ENCODE measurements at regions not wholly inside any gene's neighbourhood (a gene's known extent, or its start where the extent isn't known, plus 50 kb on each side); places are given as distances from the start of the nearest gene placed in this dataset.

GRCh38 chr14:71474301-71475265 is 457.6 kb upstream of the RGS6 start:
- peak; percentile 79 for DNase-seq

GRCh38 chr14:71475916-71476315 is 456.3 kb upstream of the RGS6 start:
- no peak for DNase-seq

- no peak for DNase-seq
Observed at GRCh38 chr14:71478542-71478941, 453.7 kb upstream of the RGS6 start.

- no peak for DNase-seq
Observed at GRCh38 chr14:71481021-71481654, 451.1 kb upstream of the RGS6 start.

GRCh38 chr14:71482671-71483070 is 449.6 kb upstream of the RGS6 start:
- no peak for DNase-seq

GRCh38 chr14:71483154-71483553 is 449.1 kb upstream of the RGS6 start:
- DNase-seq = no peak

- DNase-seq = no peak
Observed at GRCh38 chr14:71485833-71486232, 446.4 kb upstream of the RGS6 start.

- DNase-seq = no peak
Observed at GRCh38 chr14:71486279-71486678, 445.9 kb upstream of the RGS6 start.

GRCh38 chr14:71487449-71487848 is 444.8 kb upstream of the RGS6 start:
- no peak for DNase-seq

GRCh38 chr14:71487941-71488340 is 444.3 kb upstream of the RGS6 start:
- DNase-seq = no peak

- DNase-seq = no peak
Observed at GRCh38 chr14:71488703-71489191, 443.5 kb upstream of the RGS6 start.

- DNase-seq = no peak
Observed at GRCh38 chr14:71489742-71490141, 442.5 kb upstream of the RGS6 start.

GRCh38 chr14:71491931-71492330 is 440.3 kb upstream of the RGS6 start:
- no peak for DNase-seq

- no peak for DNase-seq
Observed at GRCh38 chr14:71492346-71492745, 439.9 kb upstream of the RGS6 start.

GRCh38 chr14:71497645-71498086 is 434.6 kb upstream of the RGS6 start:
- DNase-seq = peak; percentile 71

- DNase-seq = no peak
Observed at GRCh38 chr14:71498212-71498611, 434.0 kb upstream of the RGS6 start.

GRCh38 chr14:71499018-71499417 is 433.2 kb upstream of the RGS6 start:
- DNase-seq = no peak

GRCh38 chr14:71507681-71508080 is 424.5 kb upstream of the RGS6 start:
- DNase-seq = no peak

- no peak for DNase-seq
Observed at GRCh38 chr14:71508901-71509300, 423.3 kb upstream of the RGS6 start.

- no peak for DNase-seq
Observed at GRCh38 chr14:71511152-71511551, 421.1 kb upstream of the RGS6 start.

- DNase-seq = peak; percentile 25
Observed at GRCh38 chr14:71514941-71515919, 417.0 kb upstream of the RGS6 start.

- DNase-seq = no peak
Observed at GRCh38 chr14:71521238-71522135, 410.7 kb upstream of the RGS6 start.
